ENCODE measurements at regions not wholly inside any gene's neighbourhood (a gene's known extent, or its start where the extent isn't known, plus 50 kb on each side); places are given as distances from the start of the nearest gene placed in this dataset.

DNA sequence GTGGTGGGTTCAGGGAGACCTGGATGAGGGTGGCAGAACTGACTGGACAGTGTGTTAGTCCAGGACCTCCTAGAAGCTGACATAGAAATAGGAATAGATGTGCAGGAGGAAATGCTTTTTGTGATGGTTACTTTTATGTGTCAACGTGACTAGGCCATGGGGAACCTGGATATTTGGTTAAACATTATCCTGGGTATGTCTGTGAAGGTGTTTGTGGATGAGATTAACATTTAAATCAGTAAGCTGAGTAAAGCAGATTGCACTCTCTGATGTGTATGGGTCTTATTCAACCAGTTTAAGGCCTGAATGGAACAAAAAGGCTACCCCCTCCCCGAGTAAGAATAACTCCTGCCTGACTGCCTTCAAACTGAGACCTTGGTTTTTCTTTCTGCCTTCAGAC, 219.3 kb downstream of the DHX35 start:
- H3K9me2 ChIP-seq (ENCODE audit: insufficient read depth): no peaks in the 10 kb centered on the region
- no peaks in the 10 kb centered on the region for H3F3A ChIP-seq (replicated peaks; ENCODE audit: low read depth)
- no peaks in the 10 kb centered on the region for H3K27me3 ChIP-seq (ENCODE audit: insufficient read depth)
- Mint-ChIP-seq H3K36me3 (ENCODE audit: low read depth) (no peaks in the 10 kb centered on the region), H3K27ac (no peak overlapping the region), H3K27me3 (ENCODE audit: insufficient read depth, low read depth, poor library complexity) (peaks cover 2% of the 10 kb centered on the region), H3K4me1 (no peaks in the 10 kb centered on the region), H3K4me3 (no peak overlapping the region), H3K9me3 (peaks cover 16% of the 10 kb centered on the region)
- no peak overlapping the region for H3K27ac ChIP-seq (ENCODE audit: low read depth)
- no peak for DNase-seq (ENCODE audit: low spot score)
- H4K20me1 ChIP-seq (replicated peaks; ENCODE audit: insufficient read depth): no peaks in the 10 kb centered on the region
- TF ChIP-seq STAT1 (IDR thresholded peaks at IDR 0.05; ENCODE audit: unreplicated experiment) (no peak), EZH2phosphoT487 (IDR thresholded peaks at IDR 0.05; ENCODE audit: unreplicated experiment) (no peak), JUNB (IDR thresholded peaks at IDR 0.05; ENCODE audit: unreplicated experiment) (no peak), CREB1 (CRISPR knock-in tag; IDR thresholded peaks at IDR 0.05; ENCODE audit: low read depth) (no peak), EZH2 (IDR thresholded peaks at IDR 0.05; ENCODE audit: low read depth, unreplicated experiment) (no peak), NANOG (IDR thresholded peaks at IDR 0.05; ENCODE audit: borderline replicate concordance) (no peak), ZNF462 (CRISPR knock-in tag; IDR thresholded peaks at IDR 0.05) (no peak), POLR2AphosphoS5 (IDR thresholded peaks at IDR 0.05; ENCODE audit: low read depth) (no peak), ZNF331 (CRISPR knock-in tag; IDR thresholded peaks at IDR 0.05; ENCODE audit: low read depth) (no peak), CTCF (conservative IDR thresholded peaks at IDR 0.05; ENCODE audit: low read depth in 2 of 2) (no peak), ZNF114 (CRISPR knock-in tag; IDR thresholded peaks at IDR 0.05) (no peak)
- TF ChIP-seq, protein P1, sequence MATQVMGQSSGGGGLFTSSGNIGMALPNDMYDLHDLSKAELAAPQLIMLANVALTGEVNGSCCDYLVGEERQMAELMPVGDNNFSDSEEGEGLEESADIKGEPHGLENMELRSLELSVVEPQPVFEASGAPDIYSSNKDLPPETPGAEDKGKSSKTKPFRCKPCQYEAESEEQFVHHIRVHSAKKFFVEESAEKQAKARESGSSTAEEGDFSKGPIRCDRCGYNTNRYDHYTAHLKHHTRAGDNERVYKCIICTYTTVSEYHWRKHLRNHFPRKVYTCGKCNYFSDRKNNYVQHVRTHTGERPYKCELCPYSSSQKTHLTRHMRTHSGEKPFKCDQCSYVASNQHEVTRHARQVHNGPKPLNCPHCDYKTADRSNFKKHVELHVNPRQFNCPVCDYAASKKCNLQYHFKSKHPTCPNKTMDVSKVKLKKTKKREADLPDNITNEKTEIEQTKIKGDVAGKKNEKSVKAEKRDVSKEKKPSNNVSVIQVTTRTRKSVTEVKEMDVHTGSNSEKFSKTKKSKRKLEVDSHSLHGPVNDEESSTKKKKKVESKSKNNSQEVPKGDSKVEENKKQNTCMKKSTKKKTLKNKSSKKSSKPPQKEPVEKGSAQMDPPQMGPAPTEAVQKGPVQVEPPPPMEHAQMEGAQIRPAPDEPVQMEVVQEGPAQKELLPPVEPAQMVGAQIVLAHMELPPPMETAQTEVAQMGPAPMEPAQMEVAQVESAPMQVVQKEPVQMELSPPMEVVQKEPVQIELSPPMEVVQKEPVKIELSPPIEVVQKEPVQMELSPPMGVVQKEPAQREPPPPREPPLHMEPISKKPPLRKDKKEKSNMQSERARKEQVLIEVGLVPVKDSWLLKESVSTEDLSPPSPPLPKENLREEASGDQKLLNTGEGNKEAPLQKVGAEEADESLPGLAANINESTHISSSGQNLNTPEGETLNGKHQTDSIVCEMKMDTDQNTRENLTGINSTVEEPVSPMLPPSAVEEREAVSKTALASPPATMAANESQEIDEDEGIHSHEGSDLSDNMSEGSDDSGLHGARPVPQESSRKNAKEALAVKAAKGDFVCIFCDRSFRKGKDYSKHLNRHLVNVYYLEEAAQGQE (IDR thresholded peaks at IDR 0.05; ENCODE audit: unreplicated experiment): no peak
- TF ChIP-seq, protein P2, sequence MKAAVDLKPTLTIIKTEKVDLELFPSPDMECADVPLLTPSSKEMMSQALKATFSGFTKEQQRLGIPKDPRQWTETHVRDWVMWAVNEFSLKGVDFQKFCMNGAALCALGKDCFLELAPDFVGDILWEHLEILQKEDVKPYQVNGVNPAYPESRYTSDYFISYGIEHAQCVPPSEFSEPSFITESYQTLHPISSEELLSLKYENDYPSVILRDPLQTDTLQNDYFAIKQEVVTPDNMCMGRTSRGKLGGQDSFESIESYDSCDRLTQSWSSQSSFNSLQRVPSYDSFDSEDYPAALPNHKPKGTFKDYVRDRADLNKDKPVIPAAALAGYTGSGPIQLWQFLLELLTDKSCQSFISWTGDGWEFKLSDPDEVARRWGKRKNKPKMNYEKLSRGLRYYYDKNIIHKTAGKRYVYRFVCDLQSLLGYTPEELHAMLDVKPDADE (IDR thresholded peaks at IDR 0.05): no peak
- H2AFZ ChIP-seq: no peak overlapping the region; the same call in 1 of the 2 replicates
- H3K79me2 ChIP-seq (replicated peaks; ENCODE audit: insufficient read depth): no peaks in the 10 kb centered on the region
- H3K36me3 ChIP-seq (ENCODE audit: insufficient read depth): no peaks in the 10 kb centered on the region
- no peak overlapping the region for H3K4me3 ChIP-seq
- no peak for ATAC-seq
- no peaks in the 10 kb centered on the region for H3K4me1 ChIP-seq (ENCODE audit: insufficient read depth)
- no peak overlapping the region for H3K4me2 ChIP-seq
